Right lobe of liver (tissue), 4 donors: ENCODE measurements at regions not wholly inside any gene's neighbourhood (a gene's known extent, or its start where the extent isn't known, plus 50 kb on each side); places are given as distances from the start of the nearest gene placed in this dataset.

Source experiments
- POLR2A ChIP-seq: fragments of 450-650 bp; IDR thresholded peaks from one replicate; pipeline ENCODE4 v1.6.1; 2017; ENCODE audit warnings: antibody characterized with exemption, mild to moderate bottlenecking
- TF ChIP-seq, protein P1 (sequence below), 4 donors: fragments of 200-600 bp in 3 of 4; fragments of 450-650 bp in 1 of 4; IDR thresholded peaks; one replicate each; pipeline versions ENCODE4 v1.5.1 to v1.8.0; 2016 to 2022; ENCODE audit warnings: antibody characterized with exemption in 4 of 4, mild to moderate bottlenecking in 2 of 4
- donor health status: DM: no; HTN: no; CAD: no.
- donor health status: DM: no; HTN: no; CAD: no.
- donor health status: DM: no; HTN: yes; CAD: no.

DNA sequence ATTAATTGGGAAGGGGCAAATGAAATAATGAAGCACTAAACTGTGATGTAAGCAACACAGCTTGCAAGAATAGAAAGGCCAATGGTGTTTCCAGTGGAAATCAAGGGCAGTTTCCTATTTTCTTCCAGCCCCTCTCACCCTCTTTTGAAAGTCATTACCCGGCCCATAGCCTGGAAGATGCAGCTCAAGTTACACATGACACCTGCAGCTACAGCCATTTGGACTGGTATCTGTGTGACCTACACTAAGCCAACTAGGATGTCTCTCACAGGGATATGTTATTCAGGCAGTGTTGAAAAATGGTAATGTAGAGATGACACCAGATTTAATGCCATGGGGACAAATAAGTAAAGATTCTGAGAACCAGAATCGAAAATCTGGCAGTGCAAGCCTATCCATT lies 439.4 kb upstream of the ZNF462 start:
- TF ChIP-seq, protein P1, sequence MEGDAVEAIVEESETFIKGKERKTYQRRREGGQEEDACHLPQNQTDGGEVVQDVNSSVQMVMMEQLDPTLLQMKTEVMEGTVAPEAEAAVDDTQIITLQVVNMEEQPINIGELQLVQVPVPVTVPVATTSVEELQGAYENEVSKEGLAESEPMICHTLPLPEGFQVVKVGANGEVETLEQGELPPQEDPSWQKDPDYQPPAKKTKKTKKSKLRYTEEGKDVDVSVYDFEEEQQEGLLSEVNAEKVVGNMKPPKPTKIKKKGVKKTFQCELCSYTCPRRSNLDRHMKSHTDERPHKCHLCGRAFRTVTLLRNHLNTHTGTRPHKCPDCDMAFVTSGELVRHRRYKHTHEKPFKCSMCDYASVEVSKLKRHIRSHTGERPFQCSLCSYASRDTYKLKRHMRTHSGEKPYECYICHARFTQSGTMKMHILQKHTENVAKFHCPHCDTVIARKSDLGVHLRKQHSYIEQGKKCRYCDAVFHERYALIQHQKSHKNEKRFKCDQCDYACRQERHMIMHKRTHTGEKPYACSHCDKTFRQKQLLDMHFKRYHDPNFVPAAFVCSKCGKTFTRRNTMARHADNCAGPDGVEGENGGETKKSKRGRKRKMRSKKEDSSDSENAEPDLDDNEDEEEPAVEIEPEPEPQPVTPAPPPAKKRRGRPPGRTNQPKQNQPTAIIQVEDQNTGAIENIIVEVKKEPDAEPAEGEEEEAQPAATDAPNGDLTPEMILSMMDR (IDR thresholded peaks at IDR 0.05): no peak
- TF ChIP-seq POLR2A: no peak
